ENCODE measurements at regions not wholly inside any gene's neighbourhood (a gene's known extent, or its start where the extent isn't known, plus 50 kb on each side); places are given as distances from the start of the nearest gene placed in this dataset.

GRCh38 chr20:3339571-3339970 lies 67.9 kb downstream of the DNAAF9 start (continued):
- no peak for TF ChIP-seq MGA (IDR thresholded peaks at IDR 0.05)
- no peak for TF ChIP-seq KDM4B (IDR thresholded peaks at IDR 0.05; ENCODE audit: borderline replicate concordance in 2 of 2, low read depth in 1 of 2)
